ENCODE measurements at regions not wholly inside any gene's neighbourhood (a gene's known extent, or its start where the extent isn't known, plus 50 kb on each side); places are given as distances from the start of the nearest gene placed in this dataset.

- TF ChIP-seq POLR2AphosphoS5 (IDR thresholded peaks at IDR 0.05): no peak
- TF ChIP-seq EP300 (IDR thresholded peaks at IDR 0.05): no peak
- no peak for TF ChIP-seq POLR2A (IDR thresholded peaks at IDR 0.05; ENCODE audit: low read depth)
- no peak for TF ChIP-seq CTCF (IDR thresholded peaks at IDR 0.05)
- H3K9me3 ChIP-seq: peaks cover 0 to 5% (median 0%) of the 10 kb centered on the region in 4 donors
- peaks cover 0 to 14% (median 2%) of the 10 kb centered on the region in 4 donors for H3K4me1 ChIP-seq
- no peak for DNase-seq (ENCODE audit: extremely low spot score)
- no peak overlapping the region for H3K4me3 ChIP-seq
- H3K27me3 ChIP-seq: no peaks in the 10 kb centered on the region
- intact Hi-C loops (cut with DNase I): no loop called here
- WGBS: 50% methylated on average over 1 of the region's 1 CpG
- no peaks in the 10 kb centered on the region for H3K36me3 ChIP-seq
- no peak overlapping the region for H3K27ac ChIP-seq (replicated peaks in 1 of 4)
Measured at GRCh38 chr13:47085346-47085745, 188.5 kb upstream of the HTR2A start.

GRCh38 chr13:47081850-47082249, 185.0 kb upstream of the HTR2A start:
- peaks cover 0 to 5% (median 0%) of the 10 kb centered on the region in 4 donors for H3K9me3 ChIP-seq
- no peaks in the 10 kb centered on the region for H3K27me3 ChIP-seq
- no peaks in the 10 kb centered on the region for H3K4me1 ChIP-seq
- DNase-seq (ENCODE audit: extremely low spot score): no peak
- no peak overlapping the region for H3K27ac ChIP-seq (replicated peaks in 1 of 4)
- H3K4me3 ChIP-seq: no peak overlapping the region
- intact Hi-C loops (cut with DNase I): no loop called here
- 28% methylated on average over 1 of the region's 1 CpG for WGBS
- H3K36me3 ChIP-seq: no peaks in the 10 kb centered on the region
- no peak for TF ChIP-seq POLR2AphosphoS5 (IDR thresholded peaks at IDR 0.05)
- TF ChIP-seq CTCF (IDR thresholded peaks at IDR 0.05): no peak
- no peak for TF ChIP-seq EP300 (IDR thresholded peaks at IDR 0.05)
- TF ChIP-seq POLR2A (IDR thresholded peaks at IDR 0.05; ENCODE audit: low read depth): no peak

GRCh38 chr13:47081246-47081645, 184.4 kb upstream of the HTR2A start:
- intact Hi-C loops (cut with DNase I): no loop called here
- 88% methylated on average over 7 of the region's 7 CpGs for WGBS
- H3K4me3 ChIP-seq: no peak overlapping the region
- no peaks in the 10 kb centered on the region for H3K36me3 ChIP-seq
- H3K27ac ChIP-seq (replicated peaks in 1 of 4): no peak overlapping the region
- TF ChIP-seq POLR2A (IDR thresholded peaks at IDR 0.05; ENCODE audit: low read depth) (no peak), CTCF (IDR thresholded peaks at IDR 0.05) (no peak), POLR2AphosphoS5 (IDR thresholded peaks at IDR 0.05) (no peak), EP300 (IDR thresholded peaks at IDR 0.05) (no peak)
- no peak for DNase-seq (ENCODE audit: extremely low spot score)
- no peaks in the 10 kb centered on the region for H3K27me3 ChIP-seq
- H3K9me3 ChIP-seq: peaks cover 0 to 5% (median 2%) of the 10 kb centered on the region in 4 donors
- H3K4me1 ChIP-seq: no peaks in the 10 kb centered on the region

- Histone ChIP-seq H3K27me3 (no peaks in the 10 kb centered on the region), H3K4me1 (no peaks in the 10 kb centered on the region), H3K27ac (replicated peaks in 1 of 4) (no peak overlapping the region), H3K9me3 (peaks cover 0 to 7% (median 5%) of the 10 kb centered on the region in 4 donors), H3K36me3 (no peaks in the 10 kb centered on the region), H3K4me3 (no peak overlapping the region)
- TF ChIP-seq POLR2A (IDR thresholded peaks at IDR 0.05; ENCODE audit: low read depth) (no peak), POLR2AphosphoS5 (IDR thresholded peaks at IDR 0.05) (no peak), CTCF (IDR thresholded peaks at IDR 0.05) (no peak), EP300 (IDR thresholded peaks at IDR 0.05) (no peak)
- intact Hi-C loops (cut with DNase I): no loop called here
- DNase-seq (ENCODE audit: extremely low spot score): no peak
- WGBS: 76% methylated on average over 2 of the region's 2 CpGs
Measured at GRCh38 chr13:47080621-47081020, 183.8 kb upstream of the HTR2A start.

DNA sequence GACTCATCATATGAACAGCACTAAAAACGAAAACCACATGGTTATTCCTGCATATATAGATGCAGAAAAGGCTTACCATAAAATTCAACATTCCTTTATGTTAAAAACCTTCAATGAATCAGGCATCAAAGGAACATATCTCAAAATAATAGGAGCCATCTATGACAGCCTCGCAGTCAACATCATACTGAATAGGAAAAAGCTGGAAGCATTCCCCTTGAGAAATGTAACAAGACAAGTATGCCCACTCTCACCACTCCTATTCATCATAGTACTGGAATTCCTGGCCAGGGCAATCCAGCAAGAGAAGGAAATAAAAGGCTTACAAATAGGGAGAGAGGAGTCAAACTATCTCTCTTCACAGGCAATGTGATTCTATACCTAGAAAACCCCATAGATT, 179.6 kb upstream of the HTR2A start:
- Histone ChIP-seq H3K27ac (replicated peaks in 1 of 4) (no peak overlapping the region), H3K27me3 (no peaks in the 10 kb centered on the region), H3K36me3 (no peaks in the 10 kb centered on the region), H3K9me3 (peaks cover 0 to 27% (median 14%) of the 10 kb centered on the region in 4 donors), H3K4me1 (no peaks in the 10 kb centered on the region), H3K4me3 (no peak overlapping the region)
- WGBS: 74% methylated on average over 2 of the region's 2 CpGs
- no peak for DNase-seq (ENCODE audit: extremely low spot score)
- TF ChIP-seq POLR2A (IDR thresholded peaks at IDR 0.05; ENCODE audit: low read depth): no peak
- TF ChIP-seq POLR2AphosphoS5 (IDR thresholded peaks at IDR 0.05): no peak
- TF ChIP-seq EP300 (IDR thresholded peaks at IDR 0.05): no peak
- TF ChIP-seq CTCF (IDR thresholded peaks at IDR 0.05): no peak
- intact Hi-C loops (cut with DNase I): no loop called here

All from esophagus muscularis mucosa (tissue), 4 donors.